ENCODE measurements at regions not wholly inside any gene's neighbourhood (a gene's known extent, or its start where the extent isn't known, plus 50 kb on each side); places are given as distances from the start of the nearest gene placed in this dataset.

DNA sequence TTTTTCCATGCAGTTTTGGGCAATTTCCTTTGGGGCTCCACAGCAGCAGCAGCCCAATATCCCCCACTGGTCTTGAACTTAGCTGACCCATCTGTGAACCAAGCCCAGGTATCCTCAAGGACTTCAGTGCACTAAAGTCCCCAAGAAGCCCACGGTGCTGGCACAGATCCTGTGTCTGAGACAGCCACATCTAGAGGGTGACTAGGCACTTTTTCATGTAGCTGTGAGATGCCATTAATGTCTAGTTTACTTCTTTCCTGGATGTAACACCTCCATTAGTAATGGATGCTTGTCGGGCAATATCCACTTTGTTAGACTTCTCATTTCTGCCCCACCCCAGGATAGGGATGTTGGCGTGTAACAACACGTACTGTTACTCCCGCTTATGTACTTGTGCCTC lies 117.9 kb downstream of the GPCPD1 start:
- TF ChIP-seq, protein P1, sequence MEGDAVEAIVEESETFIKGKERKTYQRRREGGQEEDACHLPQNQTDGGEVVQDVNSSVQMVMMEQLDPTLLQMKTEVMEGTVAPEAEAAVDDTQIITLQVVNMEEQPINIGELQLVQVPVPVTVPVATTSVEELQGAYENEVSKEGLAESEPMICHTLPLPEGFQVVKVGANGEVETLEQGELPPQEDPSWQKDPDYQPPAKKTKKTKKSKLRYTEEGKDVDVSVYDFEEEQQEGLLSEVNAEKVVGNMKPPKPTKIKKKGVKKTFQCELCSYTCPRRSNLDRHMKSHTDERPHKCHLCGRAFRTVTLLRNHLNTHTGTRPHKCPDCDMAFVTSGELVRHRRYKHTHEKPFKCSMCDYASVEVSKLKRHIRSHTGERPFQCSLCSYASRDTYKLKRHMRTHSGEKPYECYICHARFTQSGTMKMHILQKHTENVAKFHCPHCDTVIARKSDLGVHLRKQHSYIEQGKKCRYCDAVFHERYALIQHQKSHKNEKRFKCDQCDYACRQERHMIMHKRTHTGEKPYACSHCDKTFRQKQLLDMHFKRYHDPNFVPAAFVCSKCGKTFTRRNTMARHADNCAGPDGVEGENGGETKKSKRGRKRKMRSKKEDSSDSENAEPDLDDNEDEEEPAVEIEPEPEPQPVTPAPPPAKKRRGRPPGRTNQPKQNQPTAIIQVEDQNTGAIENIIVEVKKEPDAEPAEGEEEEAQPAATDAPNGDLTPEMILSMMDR (IDR thresholded peaks at IDR 0.05; ENCODE audit: borderline replicate concordance, insufficient read depth, low read depth, low read length) = no peak
- H3K4me3 ChIP-seq (ENCODE audit: low read depth, low read length) = no peak overlapping the region

DNA sequence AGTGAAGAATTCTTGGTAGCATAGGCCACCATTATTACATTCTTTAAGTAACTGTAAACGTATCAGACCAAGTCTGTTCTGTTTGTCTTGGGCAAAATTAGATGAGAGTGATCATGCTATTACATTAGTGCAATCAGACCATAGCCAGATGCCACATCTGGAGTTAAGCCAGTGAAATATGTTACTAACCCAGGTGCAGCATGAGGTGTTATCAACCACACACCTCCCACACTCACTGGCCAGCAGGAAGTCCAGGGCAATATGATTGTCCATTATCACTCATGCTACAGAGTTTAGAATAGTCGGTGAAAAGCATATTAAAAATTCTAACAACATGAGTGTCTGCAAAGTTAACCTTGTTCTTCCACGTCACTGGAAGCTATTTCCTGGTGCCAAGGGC lies 119.4 kb downstream of the GPCPD1 start:
- TF ChIP-seq, protein P1 (IDR thresholded peaks at IDR 0.05; ENCODE audit: borderline replicate concordance, insufficient read depth, low read depth, low read length) = no peak
- no peak overlapping the region for H3K4me3 ChIP-seq (ENCODE audit: low read depth, low read length)

- TF ChIP-seq, protein P1 (IDR thresholded peaks at IDR 0.05; ENCODE audit: borderline replicate concordance, insufficient read depth, low read depth, low read length) = no peak
- no peak overlapping the region for H3K4me3 ChIP-seq (ENCODE audit: low read depth, low read length)
Observed at GRCh38 chr20:5489601-5490000, 121.2 kb downstream of the GPCPD1 start.

DNA sequence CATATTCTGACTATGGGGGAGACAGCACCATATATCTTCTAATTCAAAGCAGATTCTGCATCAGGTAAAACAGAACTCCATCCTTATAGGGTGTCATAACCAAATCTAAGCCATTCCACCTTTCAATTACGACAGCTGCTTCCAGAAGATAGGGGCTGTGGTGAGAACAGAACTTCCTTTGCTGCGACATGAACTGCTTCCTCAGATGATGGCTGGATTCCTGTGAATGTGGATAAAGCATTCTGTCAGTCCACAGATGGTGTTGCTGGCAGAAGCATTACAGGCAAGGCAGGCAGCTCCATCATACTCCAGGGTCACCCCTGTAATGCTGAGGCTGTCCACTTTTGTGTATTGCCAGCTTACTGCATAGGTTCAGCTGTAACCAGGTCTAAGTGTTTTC lies 122.0 kb downstream of the GPCPD1 start:
- TF ChIP-seq, protein P1 (IDR thresholded peaks at IDR 0.05; ENCODE audit: borderline replicate concordance, insufficient read depth, low read depth, low read length) = no peak
- no peak overlapping the region for H3K4me3 ChIP-seq (ENCODE audit: low read depth, low read length)

GRCh38 chr20:5486377-5487054 lies 124.3 kb downstream of the GPCPD1 start:
- no peak overlapping the region for H3K4me3 ChIP-seq (ENCODE audit: low read depth, low read length)
- TF ChIP-seq, protein P1 (IDR thresholded peaks at IDR 0.05; ENCODE audit: borderline replicate concordance, insufficient read depth, low read depth, low read length) = no peak

- TF ChIP-seq, protein P1 (IDR thresholded peaks at IDR 0.05; ENCODE audit: borderline replicate concordance, insufficient read depth, low read depth, low read length) = no peak
- H3K4me3 ChIP-seq (ENCODE audit: low read depth, low read length) = no peak overlapping the region
Observed at GRCh38 chr20:5484926-5485325, 125.9 kb downstream of the GPCPD1 start.

DNA sequence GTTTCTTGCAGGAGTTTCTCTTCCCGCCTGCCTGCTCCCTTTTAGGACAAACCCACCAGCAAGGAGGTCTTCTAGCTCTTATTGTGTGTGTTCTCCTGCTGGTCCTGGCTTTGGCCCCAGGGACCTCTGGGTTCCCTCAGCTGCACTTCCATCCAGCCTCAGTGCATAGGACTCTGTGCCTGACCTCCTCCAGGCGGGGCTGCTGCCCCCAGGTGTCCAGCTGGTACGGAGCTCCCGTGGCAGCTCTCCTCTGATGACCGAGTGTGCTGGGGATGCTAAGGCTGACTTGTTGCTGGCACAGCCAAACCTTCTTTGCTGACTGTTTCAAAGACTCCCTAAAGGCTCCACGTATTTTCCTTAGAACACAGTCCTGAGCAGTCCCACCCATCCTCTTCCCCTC lies 126.5 kb downstream of the GPCPD1 start:
- TF ChIP-seq, protein P1 (IDR thresholded peaks at IDR 0.05; ENCODE audit: borderline replicate concordance, insufficient read depth, low read depth, low read length) = no peak
- no peak overlapping the region for H3K4me3 ChIP-seq (ENCODE audit: low read depth, low read length)

All from GM12875 (cell line).